ENCODE measurements at regions not wholly inside any gene's neighbourhood (a gene's known extent, or its start where the extent isn't known, plus 50 kb on each side); places are given as distances from the start of the nearest gene placed in this dataset.

DNA sequence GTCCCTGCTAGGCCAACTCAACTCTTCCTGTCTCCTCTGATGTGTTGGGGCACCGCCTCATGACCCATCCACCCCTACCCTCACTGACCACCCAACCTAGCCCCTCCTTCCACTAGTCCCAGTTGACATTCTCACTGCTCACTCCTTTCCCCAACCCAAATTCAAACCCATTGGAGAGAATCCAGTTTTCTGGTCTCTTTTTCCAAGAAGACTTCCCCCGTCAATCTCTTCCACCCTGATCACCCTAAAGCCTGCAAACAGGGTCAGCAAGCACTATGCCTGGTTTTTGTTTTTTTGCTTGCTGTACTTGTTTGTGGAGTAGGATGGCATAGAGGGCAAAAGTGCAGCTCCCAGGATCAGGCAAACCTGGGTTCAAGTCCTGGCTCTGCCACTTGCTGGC is 176.6 kb upstream of the PPP2R3A start:
- TF ChIP-seq, protein P1, sequence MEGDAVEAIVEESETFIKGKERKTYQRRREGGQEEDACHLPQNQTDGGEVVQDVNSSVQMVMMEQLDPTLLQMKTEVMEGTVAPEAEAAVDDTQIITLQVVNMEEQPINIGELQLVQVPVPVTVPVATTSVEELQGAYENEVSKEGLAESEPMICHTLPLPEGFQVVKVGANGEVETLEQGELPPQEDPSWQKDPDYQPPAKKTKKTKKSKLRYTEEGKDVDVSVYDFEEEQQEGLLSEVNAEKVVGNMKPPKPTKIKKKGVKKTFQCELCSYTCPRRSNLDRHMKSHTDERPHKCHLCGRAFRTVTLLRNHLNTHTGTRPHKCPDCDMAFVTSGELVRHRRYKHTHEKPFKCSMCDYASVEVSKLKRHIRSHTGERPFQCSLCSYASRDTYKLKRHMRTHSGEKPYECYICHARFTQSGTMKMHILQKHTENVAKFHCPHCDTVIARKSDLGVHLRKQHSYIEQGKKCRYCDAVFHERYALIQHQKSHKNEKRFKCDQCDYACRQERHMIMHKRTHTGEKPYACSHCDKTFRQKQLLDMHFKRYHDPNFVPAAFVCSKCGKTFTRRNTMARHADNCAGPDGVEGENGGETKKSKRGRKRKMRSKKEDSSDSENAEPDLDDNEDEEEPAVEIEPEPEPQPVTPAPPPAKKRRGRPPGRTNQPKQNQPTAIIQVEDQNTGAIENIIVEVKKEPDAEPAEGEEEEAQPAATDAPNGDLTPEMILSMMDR (conservative IDR thresholded peaks at IDR 0.05; ENCODE audit: low read depth, low read length) = no peak
- TF ChIP-seq RFX5 (IDR thresholded peaks at IDR 0.05; ENCODE audit: low read depth, low read length) (no peak), SMC3 (IDR thresholded peaks at IDR 0.05; ENCODE audit: low read depth, low read length) (no peak), CEBPB (IDR thresholded peaks at IDR 0.05; ENCODE audit: low read depth, low read length) (no peak), POLR2A (IDR thresholded peaks at IDR 0.05; ENCODE audit: low read depth, low read length) (no peak), MAZ (IDR thresholded peaks at IDR 0.05; ENCODE audit: borderline replicate concordance, low read depth, low read length) (no peak), MAFK (IDR thresholded peaks at IDR 0.05; ENCODE audit: low read depth, low read length) (no peak), NFE2L2 (IDR thresholded peaks at IDR 0.05; ENCODE audit: low read depth, low read length) (no peak), BHLHE40 (IDR thresholded peaks at IDR 0.05; ENCODE audit: low read depth, low read length) (no peak), RAD21 (IDR thresholded peaks at IDR 0.05; ENCODE audit: low read length) (no peak)
- TF ChIP-seq, protein P2, sequence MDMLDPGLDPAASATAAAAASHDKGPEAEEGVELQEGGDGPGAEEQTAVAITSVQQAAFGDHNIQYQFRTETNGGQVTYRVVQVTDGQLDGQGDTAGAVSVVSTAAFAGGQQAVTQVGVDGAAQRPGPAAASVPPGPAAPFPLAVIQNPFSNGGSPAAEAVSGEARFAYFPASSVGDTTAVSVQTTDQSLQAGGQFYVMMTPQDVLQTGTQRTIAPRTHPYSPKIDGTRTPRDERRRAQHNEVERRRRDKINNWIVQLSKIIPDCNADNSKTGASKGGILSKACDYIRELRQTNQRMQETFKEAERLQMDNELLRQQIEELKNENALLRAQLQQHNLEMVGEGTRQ (IDR thresholded peaks at IDR 0.05; ENCODE audit: low read depth, low read length) = no peak
- TF ChIP-seq, protein P3, sequence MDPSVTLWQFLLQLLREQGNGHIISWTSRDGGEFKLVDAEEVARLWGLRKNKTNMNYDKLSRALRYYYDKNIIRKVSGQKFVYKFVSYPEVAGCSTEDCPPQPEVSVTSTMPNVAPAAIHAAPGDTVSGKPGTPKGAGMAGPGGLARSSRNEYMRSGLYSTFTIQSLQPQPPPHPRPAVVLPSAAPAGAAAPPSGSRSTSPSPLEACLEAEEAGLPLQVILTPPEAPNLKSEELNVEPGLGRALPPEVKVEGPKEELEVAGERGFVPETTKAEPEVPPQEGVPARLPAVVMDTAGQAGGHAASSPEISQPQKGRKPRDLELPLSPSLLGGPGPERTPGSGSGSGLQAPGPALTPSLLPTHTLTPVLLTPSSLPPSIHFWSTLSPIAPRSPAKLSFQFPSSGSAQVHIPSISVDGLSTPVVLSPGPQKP (IDR thresholded peaks at IDR 0.05; ENCODE audit: borderline replicate concordance, low read depth, low read length) = no peak
